ENCODE measurements at regions not wholly inside any gene's neighbourhood (a gene's known extent, or its start where the extent isn't known, plus 50 kb on each side); places are given as distances from the start of the nearest gene placed in this dataset.
"Not testable (repeated sequence)": the region's sequence is repeated elsewhere in the genome, so short reads cannot be mapped to it uniquely, and the experiment has no call there.

DNA sequence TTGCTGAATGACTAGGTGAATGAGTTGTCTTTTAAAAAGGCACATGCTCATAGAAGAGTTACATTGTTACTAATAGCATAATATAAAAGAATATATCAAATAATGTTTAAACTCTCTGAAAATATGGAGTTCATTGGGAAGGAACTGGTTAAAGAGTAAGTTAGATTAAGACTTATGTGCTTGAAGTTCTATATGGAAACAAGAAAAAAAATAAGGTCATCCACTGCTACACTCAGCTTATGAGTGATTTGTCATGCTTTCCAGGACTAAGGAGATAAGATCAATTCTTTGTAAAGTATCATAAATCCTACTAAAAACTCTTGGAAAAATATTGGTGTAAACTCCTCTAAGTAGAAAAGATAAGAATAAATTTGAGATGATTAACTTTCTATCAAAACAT, 779.1 kb downstream of the PCDH11X start:
- TF ChIP-seq, protein P1, sequence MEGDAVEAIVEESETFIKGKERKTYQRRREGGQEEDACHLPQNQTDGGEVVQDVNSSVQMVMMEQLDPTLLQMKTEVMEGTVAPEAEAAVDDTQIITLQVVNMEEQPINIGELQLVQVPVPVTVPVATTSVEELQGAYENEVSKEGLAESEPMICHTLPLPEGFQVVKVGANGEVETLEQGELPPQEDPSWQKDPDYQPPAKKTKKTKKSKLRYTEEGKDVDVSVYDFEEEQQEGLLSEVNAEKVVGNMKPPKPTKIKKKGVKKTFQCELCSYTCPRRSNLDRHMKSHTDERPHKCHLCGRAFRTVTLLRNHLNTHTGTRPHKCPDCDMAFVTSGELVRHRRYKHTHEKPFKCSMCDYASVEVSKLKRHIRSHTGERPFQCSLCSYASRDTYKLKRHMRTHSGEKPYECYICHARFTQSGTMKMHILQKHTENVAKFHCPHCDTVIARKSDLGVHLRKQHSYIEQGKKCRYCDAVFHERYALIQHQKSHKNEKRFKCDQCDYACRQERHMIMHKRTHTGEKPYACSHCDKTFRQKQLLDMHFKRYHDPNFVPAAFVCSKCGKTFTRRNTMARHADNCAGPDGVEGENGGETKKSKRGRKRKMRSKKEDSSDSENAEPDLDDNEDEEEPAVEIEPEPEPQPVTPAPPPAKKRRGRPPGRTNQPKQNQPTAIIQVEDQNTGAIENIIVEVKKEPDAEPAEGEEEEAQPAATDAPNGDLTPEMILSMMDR (IDR thresholded peaks at IDR 0.05) = not testable (repeated sequence)
- not testable (repeated sequence) for TF ChIP-seq POLR2A (IDR thresholded peaks at IDR 0.05)
